ENCODE measurements at regions not wholly inside any gene's neighbourhood (a gene's known extent, or its start where the extent isn't known, plus 50 kb on each side); places are given as distances from the start of the nearest gene placed in this dataset.
"Not testable (repeated sequence)": the region's sequence is repeated elsewhere in the genome, so short reads cannot be mapped to it uniquely, and the experiment has no call there.

DNA sequence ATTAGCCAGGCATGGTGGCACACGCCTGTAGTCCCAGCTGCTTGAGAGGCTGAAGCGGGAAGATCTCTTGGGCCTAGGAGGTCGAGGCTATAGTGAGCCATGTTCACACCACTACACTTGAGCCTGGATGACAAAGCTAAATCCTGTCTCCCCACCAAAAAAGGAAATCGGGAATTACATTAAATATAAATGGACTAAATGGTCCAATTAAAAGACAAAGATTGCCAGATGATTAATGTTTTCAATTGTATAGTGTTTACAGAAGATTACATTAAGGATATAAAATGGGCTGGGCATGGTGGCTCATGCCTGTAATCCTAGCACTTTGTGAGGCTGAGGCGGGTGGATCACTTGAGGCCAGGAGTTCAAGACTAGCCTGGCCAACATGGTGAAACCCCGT lies 179.1 kb downstream of the TOMM20 start:
- TF ChIP-seq CTCF (IDR thresholded peaks at IDR 0.05); REST (IDR thresholded peaks at IDR 0.05; ENCODE audit: insufficient read depth in 1 of 2, low read depth in 2 of 2, low read length in 1 of 2): not testable (repeated sequence)

Measured in Panc1 (cell line).